GM21360 (cell line): ENCODE measurements at regions not wholly inside any gene's neighbourhood (a gene's known extent, or its start where the extent isn't known, plus 50 kb on each side); places are given as distances from the start of the nearest gene placed in this dataset.
"Not testable (repeated sequence)": the region's sequence is repeated elsewhere in the genome, so short reads cannot be mapped to it uniquely, and the experiment has no call there.

Experiments
- ATAC-seq: cut with Tn5 transposase; IDR thresholded peaks from one replicate; pipeline ENCODE4 v1.9.1; 2021; ENCODE audit warnings: mild to moderate bottlenecking, moderate library complexity; ENCODE audit not compliant: unreplicated experiment

DNA sequence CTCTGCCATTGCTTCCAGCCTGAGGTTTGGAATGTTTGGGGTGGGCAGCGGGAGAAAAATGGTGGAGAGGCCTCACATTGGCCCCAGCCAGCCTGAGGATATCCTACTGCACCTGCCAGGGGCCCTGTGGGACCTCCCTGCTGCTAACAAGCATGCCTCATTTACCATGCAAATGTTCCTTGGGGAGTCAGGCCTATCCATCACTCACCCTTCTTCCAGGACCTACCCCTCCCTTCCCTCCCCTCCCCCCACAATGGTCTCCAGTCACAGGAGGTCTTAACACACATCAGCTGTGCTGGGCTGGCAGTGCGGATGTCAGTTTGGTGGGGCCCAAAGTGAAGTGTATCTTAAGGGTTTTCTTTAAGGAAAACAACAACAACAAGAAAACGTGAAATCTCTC, 139.2 kb downstream of the SHOX start:
- ATAC-seq, result no peak

DNA sequence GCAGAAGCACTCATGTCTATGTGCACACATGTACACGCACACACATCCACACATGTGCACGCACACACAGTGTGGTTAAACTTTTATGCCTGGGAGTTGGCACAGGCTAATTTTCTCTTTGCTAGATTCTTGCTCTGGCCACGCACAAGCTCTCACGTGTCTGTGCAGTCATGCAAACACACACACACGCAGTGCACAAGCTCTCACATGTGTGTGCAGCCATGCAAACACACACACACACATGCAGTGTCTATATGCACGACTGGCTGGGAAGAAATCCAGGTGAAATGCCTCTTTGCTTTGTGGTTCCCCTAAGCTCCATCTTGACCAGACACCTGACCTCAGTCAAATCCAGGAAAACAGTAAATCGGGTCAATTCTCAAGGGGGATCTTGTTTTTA, 138.0 kb downstream of the SHOX start:
- ATAC-seq, result no peak

- ATAC-seq, result no peak
These were observed 128.3 kb downstream of the SHOX start for GRCh38 chrX:758917-759316.

DNA sequence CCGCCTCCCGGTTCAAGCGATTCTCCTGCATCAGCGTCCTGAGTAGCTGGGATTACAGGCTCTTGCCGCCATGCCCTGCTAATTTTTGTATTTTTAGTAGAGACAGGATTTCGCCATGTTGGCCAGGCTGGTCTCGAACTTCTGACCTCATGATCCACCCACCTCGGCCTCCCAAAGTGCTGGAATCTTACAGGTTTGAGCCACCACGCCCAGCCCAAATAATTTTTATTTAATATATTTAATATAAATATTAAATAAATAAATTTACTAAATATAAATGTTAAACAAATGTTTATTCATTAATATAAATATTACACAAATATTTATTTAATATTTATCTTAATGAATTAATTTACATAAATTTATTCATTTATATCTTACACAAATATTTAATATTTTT, 120.2 kb downstream of the SHOX start:
- no peak for ATAC-seq

GRCh38 chrX:750263-750662, 119.7 kb downstream of the SHOX start:
- no peak for ATAC-seq

GRCh38 chrX:747176-747575, 116.6 kb downstream of the SHOX start:
- ATAC-seq, result no peak

- no peak for ATAC-seq
These were observed 109.0 kb downstream of the SHOX start for GRCh38 chrX:739611-740010.

- ATAC-seq, result not testable (repeated sequence)
These were observed 106.4 kb downstream of the SHOX start for GRCh38 chrX:737021-737420.

DNA sequence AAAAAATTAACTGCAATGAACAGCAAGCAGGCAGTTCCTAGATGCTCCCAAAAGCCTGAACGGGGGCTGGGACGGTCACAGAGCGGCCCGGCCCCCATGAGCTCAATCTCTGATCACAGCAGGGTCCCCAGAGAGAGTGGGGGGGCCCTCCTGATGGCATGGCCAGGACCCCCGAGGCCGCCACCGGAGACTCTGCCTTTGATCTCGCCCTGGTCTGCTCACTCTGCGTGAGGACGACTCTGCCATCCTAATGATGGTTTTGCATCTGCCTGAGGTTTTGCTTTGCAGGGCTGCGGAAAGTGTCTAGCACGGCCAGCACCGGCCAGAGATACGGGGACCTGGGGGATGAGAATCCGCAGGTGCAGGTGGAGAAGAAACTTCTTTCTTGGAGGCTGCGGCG, 103.8 kb downstream of the SHOX start:
- ATAC-seq, result no peak

DNA sequence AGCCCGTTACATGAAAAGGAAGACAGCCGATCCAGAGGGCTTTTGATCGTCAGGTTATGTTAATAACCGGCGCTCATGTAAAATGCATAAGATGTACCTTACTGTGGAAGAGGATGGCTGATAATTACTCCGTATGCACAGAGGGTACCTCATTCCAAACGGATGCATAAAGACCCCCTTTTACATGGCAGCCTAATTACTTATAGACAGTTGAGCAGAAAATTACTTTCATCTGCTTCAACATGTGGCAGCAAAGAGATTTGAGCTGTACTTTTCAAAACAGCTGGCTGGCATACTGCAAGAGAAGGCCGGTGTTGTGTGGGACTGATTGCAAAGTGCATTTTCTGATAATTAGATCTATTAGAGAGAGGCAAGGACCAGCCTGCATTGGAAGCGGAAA, 103.4 kb downstream of the SHOX start:
- no peak for ATAC-seq

- no peak for ATAC-seq
These were observed 99.2 kb downstream of the SHOX start for GRCh38 chrX:729583-730409.

GRCh38 chrX:729101-729500, 98.5 kb downstream of the SHOX start:
- not testable (repeated sequence) for ATAC-seq

DNA sequence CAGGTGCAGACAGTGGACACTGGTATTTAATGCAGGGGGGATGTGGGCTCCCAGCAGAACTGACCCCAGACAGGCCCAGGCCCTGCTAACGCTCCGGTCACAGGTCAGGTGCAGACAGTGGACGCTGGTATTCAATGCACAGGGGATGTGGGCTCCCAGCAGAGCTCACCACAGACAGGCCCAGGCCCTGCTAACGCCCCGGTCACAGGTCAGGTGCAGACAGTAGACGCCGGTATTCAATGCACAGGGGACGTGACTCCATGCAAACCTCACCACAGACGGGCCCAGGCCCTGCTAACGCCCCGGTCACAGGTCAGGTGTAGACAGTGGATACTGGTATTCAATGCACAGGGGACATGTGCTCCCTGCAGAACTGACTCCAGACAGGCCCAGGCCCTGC, 98.0 kb downstream of the SHOX start:
- ATAC-seq, result not testable (repeated sequence)

- no peak for ATAC-seq
These were observed 97.4 kb downstream of the SHOX start for GRCh38 chrX:727738-728621.

GRCh38 chrX:725971-726370, 95.4 kb downstream of the SHOX start:
- ATAC-seq, result no peak

GRCh38 chrX:724256-724655, 93.7 kb downstream of the SHOX start:
- no peak for ATAC-seq

- no peak for ATAC-seq
These were observed 93.2 kb downstream of the SHOX start for GRCh38 chrX:723781-724180.

GRCh38 chrX:721354-721753, 90.8 kb downstream of the SHOX start:
- no peak for ATAC-seq

- ATAC-seq, result no peak
These were observed 90.2 kb downstream of the SHOX start for GRCh38 chrX:720825-721224.

- ATAC-seq, result no peak
These were observed 89.7 kb downstream of the SHOX start for GRCh38 chrX:720250-720649.

DNA sequence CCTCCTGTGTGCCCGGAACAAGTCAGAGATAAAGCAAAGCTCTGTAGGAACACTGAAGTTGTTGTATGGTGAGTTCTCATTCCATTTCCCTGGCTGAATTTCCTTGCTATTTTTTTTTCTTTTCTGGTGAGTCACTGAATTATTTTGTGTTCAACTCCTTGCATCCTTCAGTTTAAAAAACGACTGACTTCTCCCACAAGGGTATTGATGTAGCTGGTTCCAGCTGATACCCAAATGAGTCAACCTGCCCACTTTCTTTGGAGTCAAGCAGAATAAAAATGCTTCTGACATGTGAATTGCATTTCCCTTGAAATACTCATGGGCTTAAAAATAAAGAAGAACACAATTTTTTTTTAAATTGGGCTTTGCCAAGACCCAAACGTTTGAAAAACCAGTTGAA, 85.5 kb downstream of the SHOX start:
- no peak for ATAC-seq

GRCh38 chrX:714131-714530, 83.5 kb downstream of the SHOX start:
- ATAC-seq, result no peak
